GM21723 (cell line): ENCODE measurements at regions not wholly inside any gene's neighbourhood (a gene's known extent, or its start where the extent isn't known, plus 50 kb on each side); places are given as distances from the start of the nearest gene placed in this dataset.
"Not testable (repeated sequence)": the region's sequence is repeated elsewhere in the genome, so short reads cannot be mapped to it uniquely, and the experiment has no call there.

ENCODE experiments used
- ATAC-seq: cut with Tn5 transposase; IDR thresholded peaks from one replicate; pipeline ENCODE4 v1.9.1; 2021; ENCODE audit warnings: mild to moderate bottlenecking, moderate library complexity; ENCODE audit not compliant: unreplicated experiment

DNA sequence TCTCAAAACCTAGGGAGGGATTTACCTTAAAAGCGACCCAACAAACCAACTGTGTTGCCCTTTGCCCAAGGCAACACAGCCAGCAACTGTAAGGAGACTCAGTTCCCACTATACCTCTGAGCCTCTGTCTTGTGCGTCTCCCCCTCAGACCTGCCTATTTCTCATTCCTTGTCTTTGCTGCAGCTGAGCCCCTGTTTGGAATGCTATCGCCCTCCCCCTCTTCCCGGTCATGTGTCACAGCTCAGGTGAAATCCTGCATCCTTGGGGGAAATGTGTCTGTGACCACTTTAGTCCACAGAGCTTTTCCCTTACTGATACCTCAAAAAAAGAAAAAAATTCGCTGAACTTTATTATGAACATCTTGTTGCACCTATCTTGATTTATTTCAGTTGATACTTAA is 52.0 kb upstream of the LRIG1 start:
- ATAC-seq, result no peak

DNA sequence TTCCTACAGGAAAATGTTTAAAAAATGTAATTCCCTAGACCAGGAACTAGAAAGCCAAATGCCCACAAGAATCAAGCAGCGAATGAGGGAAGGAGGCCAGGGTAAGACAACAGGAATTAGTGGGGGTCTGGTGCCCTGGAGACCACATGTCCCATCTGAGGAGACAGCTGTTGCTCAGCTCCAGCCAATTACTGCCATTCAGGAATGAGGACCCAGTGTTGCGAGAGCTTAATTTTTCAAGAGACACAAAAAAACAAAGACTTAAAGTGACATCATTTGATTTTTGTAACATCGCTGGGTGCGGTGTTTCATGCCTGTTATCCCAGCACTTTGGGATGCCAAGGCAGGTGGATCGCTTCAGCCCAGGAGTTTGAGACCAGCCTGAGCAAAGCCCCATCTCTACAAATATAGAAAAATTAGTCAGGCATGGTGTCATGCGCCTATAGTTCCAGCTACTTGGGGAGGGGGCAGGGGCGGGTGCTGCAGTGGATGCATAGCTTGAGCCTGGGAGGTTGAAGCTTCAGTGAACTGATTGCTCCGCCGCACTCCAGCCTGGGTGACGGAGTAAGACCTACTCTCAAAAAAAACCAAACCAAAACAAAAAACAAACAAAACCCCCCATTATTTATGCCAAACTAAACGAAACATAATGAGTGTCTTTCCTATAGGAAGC is 52.8 kb upstream of the LRIG1 start:
- ATAC-seq, result no peak

DNA sequence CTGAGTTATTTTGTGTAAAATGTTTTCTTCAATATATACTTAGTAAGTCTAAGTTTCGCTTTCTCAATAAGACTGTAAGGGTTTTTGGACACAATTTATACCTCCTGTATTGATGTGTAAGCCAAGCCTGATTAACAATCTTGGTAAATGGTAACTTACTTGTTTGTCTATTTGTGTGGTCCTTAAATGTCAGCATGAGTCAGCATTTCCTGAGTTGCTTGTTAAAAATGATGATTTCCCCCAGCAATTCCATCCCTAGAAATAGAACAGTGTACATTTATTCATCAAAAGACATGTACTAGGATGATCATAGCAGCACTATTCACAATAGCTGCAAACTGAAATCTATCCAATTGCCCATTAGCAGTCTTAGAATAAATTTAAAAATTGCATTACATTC is 53.4 kb upstream of the LRIG1 start:
- ATAC-seq, result no peak

DNA sequence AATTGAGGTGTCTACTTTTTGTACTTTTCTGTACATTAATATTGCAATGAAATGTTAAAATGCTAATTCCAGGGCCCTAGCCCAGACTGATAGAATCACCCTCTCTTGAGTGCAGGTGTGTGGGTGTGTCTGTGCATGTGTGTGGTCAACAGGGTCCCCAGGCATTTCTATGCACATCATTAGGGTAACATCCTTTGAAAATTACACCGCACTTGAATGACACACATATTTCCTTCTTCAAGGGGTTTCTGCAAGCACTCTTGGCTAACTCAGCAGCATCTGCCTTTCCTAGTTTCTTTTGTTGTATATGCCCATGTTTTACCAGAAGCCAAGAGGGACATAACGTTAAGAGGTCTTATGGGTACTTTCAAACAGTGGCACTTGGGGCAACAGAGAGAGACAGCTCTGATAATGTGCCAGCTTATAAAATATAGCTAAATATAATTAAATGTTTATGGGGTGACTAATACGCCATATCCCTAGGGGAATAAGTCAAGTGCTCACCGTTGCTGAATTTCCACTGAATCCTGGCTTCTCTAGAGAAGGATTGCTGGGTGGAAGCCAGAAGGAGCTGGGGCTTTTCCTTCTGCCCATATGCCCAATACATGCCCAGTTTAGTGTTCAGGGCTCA is 54.5 kb upstream of the LRIG1 start:
- ATAC-seq, result no peak

DNA sequence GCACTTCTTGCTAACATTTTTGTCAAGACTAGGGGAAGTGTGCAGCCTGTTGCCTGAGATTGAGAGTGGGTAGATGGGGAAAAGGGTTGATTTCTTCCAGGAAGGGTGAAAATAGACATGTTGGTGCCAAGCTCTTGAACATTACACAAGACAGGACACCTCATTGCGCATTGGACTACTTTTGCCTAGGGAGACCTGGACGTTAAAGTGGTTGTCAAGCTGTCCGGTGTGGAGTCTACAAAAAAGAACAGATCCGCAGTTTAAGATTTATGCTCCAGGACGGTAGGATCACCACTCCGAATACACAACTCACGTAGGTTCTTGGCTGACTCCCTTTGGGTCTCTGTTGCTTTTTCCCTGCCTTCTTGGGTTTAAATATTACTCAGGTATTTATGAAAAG is 56.3 kb upstream of the LRIG1 start:
- ATAC-seq, result no peak

DNA sequence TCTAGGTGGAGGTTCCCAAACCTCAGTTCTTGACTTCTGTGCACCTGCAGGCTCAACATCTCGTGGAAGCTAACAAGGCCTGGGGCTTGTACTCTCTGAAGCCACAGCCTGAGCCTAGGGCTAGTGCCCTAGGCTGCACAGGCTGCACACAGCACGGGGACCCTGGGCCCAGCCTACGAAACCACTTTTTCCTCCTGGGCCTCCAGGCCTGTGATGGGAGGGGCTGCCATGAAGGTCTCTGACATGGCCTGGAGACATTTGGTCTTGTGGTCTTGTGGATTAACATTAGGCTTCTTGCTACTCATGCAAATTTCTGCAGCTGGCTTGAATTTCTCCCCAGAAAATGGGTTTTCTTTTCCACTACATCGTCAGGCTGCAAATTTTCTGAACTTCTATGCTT is 59.1 kb upstream of the LRIG1 start:
- not testable (repeated sequence) for ATAC-seq

DNA sequence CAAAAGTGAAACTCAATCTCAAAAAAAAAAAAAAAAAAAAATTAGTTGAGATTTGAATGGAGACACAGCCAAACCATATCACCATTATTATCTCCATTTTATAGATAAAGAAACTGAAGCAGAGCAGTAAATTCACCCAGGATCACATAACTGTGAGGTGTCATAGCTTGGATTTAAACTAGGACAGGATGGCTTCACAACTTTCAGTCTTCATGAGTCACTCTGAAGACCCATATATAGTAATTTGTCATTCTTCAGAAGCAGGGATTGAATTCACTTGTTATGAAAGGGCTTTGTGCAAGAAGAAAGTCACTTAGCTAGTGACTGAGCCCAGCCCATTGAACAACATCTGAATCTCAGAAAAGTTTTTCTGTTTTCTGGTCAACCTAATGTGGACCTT is 60.5 kb upstream of the LRIG1 start:
- ATAC-seq, result no peak

DNA sequence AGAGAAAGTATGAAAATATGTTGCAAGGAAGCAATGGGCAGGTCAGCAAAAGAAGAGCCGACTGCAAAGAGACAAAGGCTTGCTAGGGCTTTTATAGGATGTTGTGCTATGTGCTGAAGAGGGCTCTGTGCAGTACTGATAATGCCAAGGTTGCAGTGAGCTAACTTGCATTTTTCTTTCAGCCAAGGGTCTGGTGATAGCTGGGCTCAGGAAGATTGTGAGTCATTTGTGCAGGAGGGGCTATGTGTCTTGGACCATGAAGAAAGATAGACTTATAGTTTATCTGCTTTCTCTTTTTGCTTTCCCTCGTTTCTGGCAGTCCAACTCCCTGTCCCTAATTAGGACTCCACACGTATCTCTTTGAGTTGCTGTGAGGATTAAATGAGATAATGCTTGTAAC is 64.5 kb upstream of the LRIG1 start:
- no peak for ATAC-seq

DNA sequence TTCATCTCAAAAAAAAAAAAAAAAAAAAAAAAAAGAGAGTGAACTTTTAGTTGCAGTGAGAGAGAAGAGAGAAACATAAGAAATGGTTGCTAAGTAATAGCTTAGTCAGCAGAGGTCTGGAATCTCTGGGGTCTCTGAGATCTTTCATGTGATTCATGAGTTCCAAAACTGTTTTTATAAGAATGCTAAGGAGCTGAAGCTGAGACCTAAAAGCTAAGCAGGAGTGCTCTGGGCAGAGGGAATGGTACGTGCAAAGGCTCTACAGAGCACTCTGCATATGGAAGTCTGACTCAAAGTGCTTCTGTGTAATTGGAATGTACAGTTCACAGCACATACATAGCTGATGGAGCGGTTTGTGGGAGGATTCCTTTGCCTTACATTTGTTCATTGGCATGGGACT is 66.3 kb upstream of the LRIG1 start:
- ATAC-seq, result no peak

DNA sequence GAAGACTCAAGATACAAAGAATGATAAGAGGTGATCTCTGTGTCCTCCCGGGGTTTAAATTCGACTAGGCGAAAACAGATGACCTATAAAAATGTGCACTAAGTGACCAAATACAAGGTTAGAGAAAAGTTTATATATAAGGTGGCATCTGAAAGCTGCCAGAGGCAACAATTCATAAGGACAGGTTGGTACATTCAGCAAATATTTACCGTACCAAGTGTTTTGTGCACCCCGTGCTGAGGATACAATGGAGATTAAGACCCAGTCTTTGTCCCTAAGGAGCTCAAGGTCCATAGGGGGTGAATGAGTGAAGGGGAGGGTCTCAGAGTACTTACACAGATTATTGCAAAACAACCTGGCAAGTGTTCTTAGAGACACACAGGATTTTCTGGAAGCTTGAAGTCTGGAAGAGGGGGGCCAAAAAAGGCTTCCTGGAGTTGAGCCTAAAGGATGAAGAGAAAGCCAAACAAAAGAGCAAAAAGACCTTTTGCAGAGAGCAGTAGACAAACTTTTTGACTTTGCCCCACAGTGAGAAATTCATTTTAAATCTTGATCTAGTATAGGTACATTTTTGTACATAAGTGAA is 71.4 kb upstream of the LRIG1 start:
- no peak for ATAC-seq

DNA sequence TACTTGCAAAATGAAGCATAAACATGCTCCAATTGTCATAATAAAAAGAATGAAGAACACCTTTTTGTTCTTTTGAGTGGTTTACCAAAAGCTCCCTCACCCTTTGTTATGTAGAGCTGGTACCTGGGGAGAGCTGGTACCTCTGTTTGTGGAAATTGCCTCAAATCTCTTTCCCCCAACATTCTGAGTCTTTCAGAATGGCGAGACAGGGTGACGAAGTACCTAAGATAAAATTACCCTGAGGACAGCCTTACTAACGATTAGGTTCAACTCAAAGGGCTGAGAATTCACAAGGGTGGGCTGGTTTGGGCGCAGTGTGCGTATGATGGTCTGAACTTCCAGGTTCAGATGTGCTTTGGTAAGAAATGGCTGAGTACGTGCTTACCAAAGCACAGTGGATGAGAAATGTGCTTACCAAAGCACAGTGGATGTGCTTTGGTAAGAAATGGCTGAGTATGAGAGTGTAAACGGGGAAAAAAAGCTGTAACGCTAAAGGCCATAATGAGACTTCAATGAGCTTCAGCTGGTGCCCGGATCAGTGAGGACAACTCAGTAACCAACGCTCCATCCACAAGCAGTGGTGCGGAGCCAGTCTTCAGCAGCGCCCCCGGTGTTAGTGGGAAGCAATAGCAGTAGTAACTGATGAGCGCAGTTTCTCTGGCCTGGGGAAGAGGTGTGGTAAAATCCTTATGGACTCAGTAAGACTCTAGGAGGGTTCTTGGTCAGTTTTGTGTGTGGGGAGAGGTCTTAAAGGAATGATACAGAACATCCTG is 72.3 kb upstream of the LRIG1 start:
- ATAC-seq, result no peak

DNA sequence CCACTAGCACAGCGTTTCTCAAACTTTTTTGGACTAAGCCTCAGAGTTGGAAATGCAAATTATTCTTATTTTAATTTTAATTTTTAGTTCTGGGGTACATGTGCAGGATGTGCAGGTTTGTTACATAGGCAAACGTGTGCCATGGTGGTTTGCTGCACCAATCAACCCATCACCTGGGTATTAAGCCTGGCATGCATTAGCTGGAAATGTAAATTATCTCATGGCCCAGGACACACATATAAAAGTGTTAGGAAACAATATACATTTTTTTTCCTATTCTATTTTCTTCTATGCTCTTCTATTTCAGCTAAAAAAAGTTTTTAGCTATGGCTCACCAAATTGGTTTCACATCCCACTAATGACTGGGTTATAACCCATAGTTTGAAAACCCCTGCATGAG is 73.3 kb upstream of the LRIG1 start:
- no peak for ATAC-seq

DNA sequence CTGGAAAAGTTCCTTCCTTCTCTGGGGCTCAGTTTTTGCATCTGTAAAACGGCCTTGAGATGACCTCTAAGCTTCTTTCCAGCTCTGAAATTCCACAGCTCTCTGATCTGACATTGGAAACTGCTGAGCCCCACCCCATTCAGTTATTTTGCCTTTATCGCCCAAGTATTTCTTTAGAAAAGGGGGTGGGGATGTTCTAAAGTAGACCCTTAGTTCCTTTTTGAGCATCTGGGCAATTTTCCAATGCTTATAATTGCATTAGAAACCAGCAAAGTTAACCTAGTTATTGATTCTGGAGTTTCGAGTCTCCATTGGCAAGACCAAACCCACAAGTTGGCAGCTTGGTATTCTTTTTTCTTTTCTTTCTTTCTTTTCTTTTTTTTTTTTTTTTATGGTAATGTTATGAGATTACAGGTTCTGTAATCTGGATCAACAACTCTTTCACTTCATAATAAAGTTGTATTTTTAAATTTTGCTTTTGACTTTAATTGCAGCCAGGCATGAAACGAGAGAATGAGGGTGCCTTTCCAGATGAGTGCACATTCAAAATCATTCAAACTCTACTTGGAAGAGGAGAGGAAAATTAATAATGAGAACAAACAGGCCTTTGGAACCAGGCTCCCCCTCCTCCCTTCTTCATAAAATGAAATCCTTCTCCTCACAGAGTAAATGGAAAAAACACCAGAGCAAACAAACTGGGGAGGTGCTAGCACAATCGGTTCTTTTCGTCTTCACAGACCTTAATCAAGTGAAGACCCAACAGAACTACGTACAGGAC is 76.8 kb upstream of the LRIG1 start:
- ATAC-seq, result no peak

DNA sequence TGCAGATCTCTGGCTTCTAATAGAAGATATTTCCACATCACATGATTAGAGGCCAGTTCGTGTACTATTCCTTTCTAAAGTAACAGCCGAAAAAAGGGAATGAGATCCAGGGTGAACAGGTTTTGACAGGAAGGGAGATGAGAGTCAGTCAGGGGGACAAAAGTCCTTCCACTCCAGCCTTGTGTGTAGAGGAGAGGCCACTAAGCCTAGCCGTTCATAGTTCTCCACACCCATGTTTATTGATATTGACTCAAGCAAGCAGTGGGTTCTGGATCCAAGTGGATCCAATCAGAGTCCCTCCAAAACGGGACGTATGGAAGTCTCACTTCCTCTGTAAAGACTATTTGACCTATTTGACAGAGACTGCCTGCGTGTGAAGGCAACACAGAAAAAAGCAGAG is 80.4 kb upstream of the LRIG1 start:
- no peak for ATAC-seq

DNA sequence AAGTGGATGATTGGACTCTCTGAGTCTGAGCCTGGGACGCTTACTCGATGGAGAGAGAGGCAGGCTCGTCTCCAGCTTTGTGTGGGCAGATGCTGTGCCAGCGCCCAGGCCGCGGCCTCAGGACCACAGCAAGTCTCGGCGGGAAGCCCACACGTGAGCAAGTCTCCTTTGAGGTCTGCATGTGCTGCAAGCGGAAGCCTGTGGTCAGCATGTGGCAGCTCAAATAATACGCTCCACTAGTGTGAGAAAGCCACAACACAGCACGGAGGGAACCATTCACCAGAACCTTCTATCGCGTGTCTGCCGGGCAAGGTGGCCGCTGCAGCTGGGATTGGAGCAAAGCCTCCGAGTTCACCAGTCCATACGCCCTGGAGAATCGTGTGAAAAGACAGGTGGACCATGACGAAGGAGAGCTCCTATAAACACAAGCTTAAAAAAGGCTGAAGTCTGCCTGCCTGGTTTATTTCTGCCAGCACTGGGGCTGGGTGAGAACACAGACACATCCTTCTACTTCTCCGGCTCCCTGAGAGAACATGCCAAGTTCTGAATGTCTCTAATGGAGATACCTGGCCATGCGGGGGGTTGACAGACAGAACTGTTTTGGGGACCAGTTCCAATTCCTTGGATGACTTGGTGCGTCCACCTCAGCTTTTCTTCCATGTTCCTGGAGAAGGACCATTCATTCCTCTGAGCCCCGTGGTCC is 82.0 kb upstream of the LRIG1 start:
- ATAC-seq, result peak; percentile 95

DNA sequence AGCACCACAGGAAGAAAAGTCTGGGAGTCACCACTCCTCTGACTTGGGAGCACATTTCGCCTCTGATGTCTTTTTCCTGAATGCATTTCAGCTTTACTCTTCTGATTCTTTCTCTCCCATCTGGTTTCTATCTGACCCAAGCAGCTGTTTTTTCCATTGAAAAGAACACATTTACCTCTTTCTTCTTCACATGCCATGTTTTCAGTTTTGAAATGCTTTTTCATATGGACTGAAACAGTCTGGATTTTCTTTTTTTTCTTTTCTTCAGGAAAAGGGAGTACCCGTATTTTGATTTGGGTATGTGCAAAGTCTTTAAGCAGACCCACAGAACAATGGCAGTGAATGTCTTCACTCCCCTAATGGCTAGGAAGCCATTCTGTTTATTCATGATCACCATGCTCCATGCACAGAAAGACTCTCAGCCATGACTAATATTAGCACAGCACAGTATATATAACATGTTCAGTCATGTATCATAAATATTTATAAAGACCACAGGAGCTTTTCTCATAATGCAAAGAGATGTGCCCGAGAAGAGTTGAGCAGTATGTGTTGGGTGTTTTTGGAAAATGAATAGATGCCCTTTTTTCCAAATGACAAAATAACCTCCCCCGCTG is 82.7 kb upstream of the LRIG1 start:
- ATAC-seq, result no peak

DNA sequence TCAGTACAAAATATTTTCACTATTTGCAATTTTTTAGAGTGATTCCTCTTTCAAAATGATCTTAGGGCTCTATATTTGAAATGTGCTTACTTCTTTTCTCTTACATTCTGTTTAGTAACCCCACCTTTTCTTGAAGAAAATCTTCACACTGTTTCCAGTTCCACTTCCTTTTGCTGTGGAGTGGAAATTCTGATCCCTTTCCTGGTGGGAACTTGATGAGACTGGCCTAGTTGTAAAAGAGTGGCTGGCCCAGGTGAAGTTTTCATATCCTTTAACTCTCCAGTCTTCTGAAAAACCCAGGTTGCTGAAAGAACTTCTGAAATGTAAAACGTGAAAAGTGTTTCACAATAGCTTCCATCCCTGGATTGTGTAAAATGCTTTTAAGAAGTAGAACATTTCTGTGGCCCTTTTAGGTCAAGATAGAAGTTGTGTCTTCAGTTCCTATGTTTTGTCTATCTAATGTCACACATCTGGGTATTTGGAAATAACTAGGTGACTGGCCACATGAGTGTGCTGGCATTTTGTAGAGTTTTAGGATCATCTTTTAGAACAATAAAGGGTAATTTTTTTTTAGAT is 84.8 kb upstream of the LRIG1 start:
- ATAC-seq, result no peak

DNA sequence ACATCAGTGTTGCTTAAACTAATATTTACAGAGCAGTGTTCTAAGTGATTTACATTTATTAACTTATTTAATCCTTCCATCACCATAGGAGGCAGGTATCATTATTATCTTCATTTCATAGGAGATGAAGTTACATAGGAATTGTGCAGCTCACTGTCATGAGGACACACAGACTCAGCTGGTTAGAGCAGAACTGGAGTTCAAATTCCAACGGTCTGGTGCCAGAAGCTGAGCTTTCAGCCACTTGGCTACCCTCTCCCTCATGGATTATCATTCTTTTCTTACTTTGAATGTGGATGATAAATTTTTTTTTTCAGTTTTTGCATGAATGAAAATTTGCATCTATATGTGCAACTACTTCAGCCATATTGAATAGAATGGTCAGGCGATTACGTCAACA is 86.0 kb upstream of the LRIG1 start:
- no peak for ATAC-seq

DNA sequence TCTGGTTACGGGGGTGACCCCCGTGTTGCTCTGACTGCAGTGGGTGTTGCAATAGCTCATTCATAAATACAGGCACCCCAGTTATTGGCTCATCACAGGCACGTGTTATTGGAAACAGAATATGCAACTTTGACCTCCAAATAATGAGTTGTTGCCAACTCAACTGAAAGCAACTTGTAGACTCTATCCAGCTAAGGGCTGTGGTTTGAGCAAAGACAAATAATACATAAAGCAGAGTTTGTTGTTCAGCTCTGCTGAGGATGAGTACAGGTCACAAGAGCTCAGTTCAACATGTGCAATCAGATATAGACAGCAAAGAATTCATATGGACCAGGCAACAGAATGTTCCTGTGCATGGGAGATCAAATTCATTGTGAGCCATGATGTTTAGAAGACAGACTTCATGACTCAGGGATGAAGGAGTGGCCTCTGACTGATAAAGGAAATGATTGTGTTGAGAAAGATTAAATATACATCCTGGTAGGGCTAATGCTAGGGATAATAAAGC is 87.6 kb upstream of the LRIG1 start:
- ATAC-seq, result no peak
